Duodenal mucosa (tissue), 2 donors: ENCODE measurements at regions not wholly inside any gene's neighbourhood (a gene's known extent, or its start where the extent isn't known, plus 50 kb on each side); places are given as distances from the start of the nearest gene placed in this dataset.
"Not testable (repeated sequence)": the region's sequence is repeated elsewhere in the genome, so short reads cannot be mapped to it uniquely, and the experiment has no call there.

Experiments
- H3K27ac ChIP-seq: one replicate; pipeline ENCODE4 v1.7.0; 2013; ENCODE audit warnings: low read depth, low read length
- H3K27me3 ChIP-seq, 2 donors: one replicate each; pipeline ENCODE4 v1.7.0; 2013; ENCODE audit warnings: low read length in 2 of 2, control low read depth in 1 of 2; ENCODE audit not compliant: insufficient read depth in 2 of 2, control insufficient read depth in 1 of 2
- H3K36me3 ChIP-seq, 2 donors: one replicate each; pipeline ENCODE4 v1.7.0; 2013; ENCODE audit warnings: low read length in 2 of 2, control low read depth in 1 of 2; ENCODE audit not compliant: insufficient read depth in 2 of 2, control insufficient read depth in 1 of 2
- H3K4me1 ChIP-seq, 2 donors: one replicate each; pipeline ENCODE4 v1.7.0; 2013; ENCODE audit warnings: low read length in 2 of 2, control low read depth in 1 of 2; ENCODE audit not compliant: insufficient read depth in 2 of 2, control insufficient read depth in 1 of 2
- H3K4me3 ChIP-seq, 2 donors: one replicate each; pipeline ENCODE4 v1.7.0; 2013; ENCODE audit warnings: low read length in 2 of 2, low read depth in 1 of 2
- H3K9ac ChIP-seq, 2 donors: one replicate each; pipeline ENCODE4 v1.7.0; 2013; ENCODE audit warnings: low read length in 2 of 2, low read depth in 1 of 2
- H3K9me3 ChIP-seq, 2 donors: one replicate each; pipeline ENCODE4 v1.7.0; 2013; ENCODE audit warnings: low read length in 2 of 2, control low read depth in 1 of 2; ENCODE audit not compliant: control insufficient read depth in 1 of 2

- no peak overlapping the region for H3K27ac ChIP-seq
- H3K27me3 ChIP-seq: no peaks in the 10 kb centered on the region
- no peak overlapping the region for H3K9ac ChIP-seq
- H3K9me3 ChIP-seq: no peaks in the 10 kb centered on the region
- H3K4me1 ChIP-seq: no peaks in the 10 kb centered on the region
- H3K4me3 ChIP-seq: no peak overlapping the region
- no peaks in the 10 kb centered on the region for H3K36me3 ChIP-seq
Observed at GRCh38 chr10:89992575-89992974, 291.2 kb downstream of the KIF20B start.

DNA sequence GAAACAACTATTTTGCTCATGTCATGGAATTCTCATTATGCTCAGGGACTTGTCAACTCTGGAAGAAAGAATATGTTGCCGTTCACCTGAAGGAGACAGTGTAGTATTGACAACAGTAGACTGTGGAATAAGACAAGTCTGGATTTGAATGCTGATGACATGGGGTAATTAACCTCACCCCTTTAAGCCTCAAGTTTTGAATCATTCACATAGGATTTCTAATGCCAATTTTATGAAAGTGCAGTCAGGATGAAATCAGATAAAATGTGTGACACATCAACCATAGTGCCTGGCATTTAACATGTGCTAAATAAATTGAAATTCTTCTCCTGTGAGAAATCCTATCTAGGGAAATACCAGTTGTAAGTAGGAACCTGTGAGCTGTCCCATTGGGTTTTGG lies 305.8 kb downstream of the KIF20B start:
- H3K9me3 ChIP-seq: peaks cover 0 to 2% of the 10 kb centered on the region in 2 donors
- H3K4me3 ChIP-seq: no peak overlapping the region
- H3K27me3 ChIP-seq: no peaks in the 10 kb centered on the region

GRCh38 chr10:90011281-90011680 lies 309.9 kb downstream of the KIF20B start:
- H3K9me3 ChIP-seq, H3K27ac ChIP-seq, H3K36me3 ChIP-seq, H3K27me3 ChIP-seq, H3K9ac ChIP-seq, H3K4me3 ChIP-seq, H3K4me1 ChIP-seq: not testable (repeated sequence)

More for the DNA sequence above, 305.8 kb downstream of the KIF20B start:
- no peak overlapping the region for H3K9ac ChIP-seq
- no peaks in the 10 kb centered on the region for H3K4me1 ChIP-seq
- H3K27ac ChIP-seq: no peak overlapping the region
- H3K36me3 ChIP-seq: no peaks in the 10 kb centered on the region

DNA sequence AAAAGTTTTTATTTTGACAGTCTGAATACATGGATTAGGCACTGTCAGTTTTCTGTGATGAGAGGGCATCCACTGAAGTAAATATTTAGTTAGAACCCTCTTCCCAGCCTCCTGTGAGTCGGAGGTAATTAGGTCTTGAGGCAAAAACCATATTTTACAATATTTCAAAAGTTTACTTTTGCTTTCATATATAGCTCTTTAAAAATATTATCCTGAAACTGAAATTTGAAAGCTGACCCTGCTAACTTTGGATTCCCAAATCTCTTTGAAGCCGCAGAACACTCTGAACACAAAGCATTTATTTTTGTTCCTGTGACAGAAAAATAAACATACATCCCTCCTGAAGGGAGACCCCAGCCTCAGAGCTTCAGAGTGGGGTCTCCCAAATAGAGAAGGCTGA lies 317.4 kb downstream of the KIF20B start:
- Histone ChIP-seq H3K36me3 (no peaks in the 10 kb centered on the region), H3K4me1 (no peaks in the 10 kb centered on the region), H3K27me3 (no peaks in the 10 kb centered on the region), H3K27ac (no peak overlapping the region), H3K9me3 (no peaks in the 10 kb centered on the region), H3K9ac (no peak overlapping the region), H3K4me3 (no peak overlapping the region)

GRCh38 chr10:90020506-90020905 lies 319.1 kb downstream of the KIF20B start:
- no peaks in the 10 kb centered on the region for H3K36me3 ChIP-seq

DNA sequence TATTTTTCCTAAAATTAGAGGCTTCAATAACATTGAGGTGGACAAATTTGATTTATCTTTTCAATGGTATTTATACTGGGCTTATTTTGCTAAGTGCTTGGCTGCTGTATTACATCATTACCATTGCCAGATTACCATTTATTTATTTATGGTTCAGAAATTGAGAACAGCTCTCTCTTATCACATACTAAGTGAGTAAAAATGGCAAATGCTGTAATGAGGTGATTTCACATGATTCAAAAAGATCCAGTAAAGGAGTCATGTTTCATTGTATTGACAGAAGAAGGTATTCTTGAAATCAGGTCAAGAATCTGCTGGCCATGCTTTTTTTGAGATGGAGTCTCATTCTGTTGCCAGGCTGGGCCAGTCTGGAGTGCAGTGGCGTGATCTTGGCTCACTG lies 322.6 kb downstream of the KIF20B start:
- Histone ChIP-seq H3K9ac (no peak overlapping the region), H3K27ac (no peak overlapping the region), H3K36me3 (no peaks in the 10 kb centered on the region), H3K27me3 (no peaks in the 10 kb centered on the region), H3K4me1 (no peaks in the 10 kb centered on the region), H3K4me3 (no peak overlapping the region), H3K9me3 (no peaks in the 10 kb centered on the region)

More at GRCh38 chr10:90020506-90020905, 319.1 kb downstream of the KIF20B start:
- no peaks in the 10 kb centered on the region for H3K4me1 ChIP-seq
- no peak overlapping the region for H3K4me3 ChIP-seq
- H3K27me3 ChIP-seq: no peaks in the 10 kb centered on the region
- no peak overlapping the region for H3K9ac ChIP-seq
- H3K9me3 ChIP-seq: no peaks in the 10 kb centered on the region
- no peak overlapping the region for H3K27ac ChIP-seq

DNA sequence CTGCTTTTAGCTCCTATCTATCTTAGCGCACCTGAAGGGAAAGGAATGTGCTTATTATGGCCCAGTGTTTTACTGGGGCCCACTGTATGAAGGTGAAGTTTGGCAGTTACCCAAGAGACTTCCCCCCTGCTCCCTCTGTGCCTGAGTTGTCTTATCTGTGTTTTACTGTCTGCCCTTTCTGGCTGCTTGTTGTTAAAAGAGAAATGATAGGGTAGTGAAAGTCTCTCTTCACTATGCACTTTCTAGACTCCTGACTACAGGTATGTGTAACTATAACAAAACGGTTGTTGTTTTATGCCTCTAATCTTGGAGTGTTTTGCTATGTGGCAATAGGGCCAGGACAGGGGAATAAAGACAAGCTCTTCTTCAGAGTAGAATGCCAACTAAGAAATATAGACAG lies 326.9 kb downstream of the KIF20B start:
- H3K27ac ChIP-seq: no peak overlapping the region
- H3K36me3 ChIP-seq: no peaks in the 10 kb centered on the region
- H3K9ac ChIP-seq: no peak overlapping the region
- no peaks in the 10 kb centered on the region for H3K4me1 ChIP-seq
- H3K27me3 ChIP-seq: no peaks in the 10 kb centered on the region
- no peak overlapping the region for H3K4me3 ChIP-seq
- H3K9me3 ChIP-seq: no peaks in the 10 kb centered on the region

DNA sequence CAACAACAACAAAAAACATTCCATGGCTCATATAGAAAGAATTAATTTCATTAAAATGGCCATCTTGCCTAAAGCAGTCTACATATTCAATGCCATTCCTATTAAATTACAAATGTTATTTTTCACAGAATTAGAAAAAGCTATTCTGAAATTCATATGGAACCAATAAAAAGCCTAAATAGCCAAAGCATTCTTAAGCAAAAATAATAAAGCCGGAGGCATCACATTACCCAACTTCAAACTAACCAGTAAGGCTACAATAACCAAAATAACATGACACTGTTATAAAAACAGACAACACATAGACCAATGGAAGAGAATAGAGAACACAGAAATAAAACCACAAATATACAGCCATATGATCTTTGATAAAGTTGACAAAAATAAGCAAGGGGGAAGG lies 330.4 kb downstream of the KIF20B start:
- H3K27me3 ChIP-seq: no peaks in the 10 kb centered on the region
- no peak overlapping the region for H3K4me3 ChIP-seq
- no peaks in the 10 kb centered on the region for H3K36me3 ChIP-seq
- no peak overlapping the region for H3K9ac ChIP-seq
- no peaks in the 10 kb centered on the region for H3K4me1 ChIP-seq
- H3K27ac ChIP-seq: no peak overlapping the region
- H3K9me3 ChIP-seq: no peaks in the 10 kb centered on the region

DNA sequence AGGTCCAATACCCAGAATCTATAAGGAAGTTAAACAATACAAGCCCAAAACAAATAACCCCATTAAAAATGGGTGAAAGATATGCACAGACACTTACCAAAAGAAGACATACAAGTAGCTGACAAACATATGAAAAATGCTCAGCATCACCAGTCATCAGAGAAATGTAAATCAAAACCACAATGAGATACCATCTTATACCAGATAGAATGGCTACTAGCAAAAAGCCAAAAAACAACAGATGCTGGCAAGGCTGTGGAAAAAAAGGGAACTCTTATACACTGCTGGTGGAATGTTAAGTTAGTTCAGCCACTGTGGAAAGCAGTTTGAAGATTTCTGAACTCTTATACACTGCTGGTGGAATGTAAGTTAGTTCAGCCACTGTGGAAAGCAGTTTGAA lies 331.1 kb downstream of the KIF20B start:
- Histone ChIP-seq H3K4me1 (no peaks in the 10 kb centered on the region), H3K36me3 (no peaks in the 10 kb centered on the region), H3K27ac (no peak overlapping the region), H3K9me3 (no peaks in the 10 kb centered on the region), H3K27me3 (no peaks in the 10 kb centered on the region), H3K9ac (no peak overlapping the region), H3K4me3 (no peak overlapping the region)

GRCh38 chr10:90034862-90035261 lies 333.5 kb downstream of the KIF20B start:
- not testable (repeated sequence) for H3K27me3 ChIP-seq, H3K9me3 ChIP-seq, H3K4me1 ChIP-seq, H3K27ac ChIP-seq, H3K9ac ChIP-seq, H3K4me3 ChIP-seq, H3K36me3 ChIP-seq

DNA sequence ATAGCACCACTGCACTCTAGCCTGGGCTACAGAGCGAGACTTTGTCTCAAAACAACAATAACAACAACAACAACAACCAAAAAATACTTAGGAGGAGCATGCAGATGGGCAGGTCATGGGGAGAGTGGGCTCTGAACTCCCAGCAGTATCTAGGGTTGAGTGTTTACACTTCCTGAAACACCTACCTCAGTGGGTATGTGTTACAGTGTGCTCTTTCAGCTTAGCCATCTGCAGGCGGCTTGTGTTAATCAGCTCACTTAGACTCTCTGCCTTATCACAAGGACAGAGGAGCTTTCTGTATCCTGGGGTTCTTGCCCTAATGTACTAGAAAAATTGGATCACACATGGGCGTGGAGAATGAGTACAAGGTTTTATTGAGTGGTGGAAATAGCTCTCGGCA lies 340.2 kb downstream of the KIF20B start:
- no peaks in the 10 kb centered on the region for H3K9me3 ChIP-seq
- H3K36me3 ChIP-seq: no peaks in the 10 kb centered on the region
- H3K27me3 ChIP-seq: no peaks in the 10 kb centered on the region
- H3K4me3 ChIP-seq: no peak overlapping the region
- no peak overlapping the region for H3K27ac ChIP-seq
- no peak overlapping the region for H3K9ac ChIP-seq
- no peaks in the 10 kb centered on the region for H3K4me1 ChIP-seq
